Heart left ventricle (tissue), 16 donors: ENCODE measurements at regions not wholly inside any gene's neighbourhood (a gene's known extent, or its start where the extent isn't known, plus 50 kb on each side); places are given as distances from the start of the nearest gene placed in this dataset.

Experiments
- ATAC-seq, 4 donors: fragments of 200-7000 bp; cut with Tn5 transposase; one replicate each; pipeline ENCODE4 v1.9.1; 2020 to 2022; ENCODE audit warnings: moderate library complexity in 4 of 4, mild to moderate bottlenecking in 3 of 4, moderate number of reproducible peaks in 1 of 4
- DNase-seq, 5 donors: peaks; one replicate each; pipeline ENCODE4 v3.0.0-alpha.2; 2020
- H3K27ac ChIP-seq, 12 donors: fragments of 200-600 bp; sonication (generic) in 4 of 12; one replicate each; pipeline versions ENCODE4 v1.5.0 to v1.8.0; 2016 to 2022; ENCODE audit warnings: mild to moderate bottlenecking in 2 of 12
- H3K27me3 ChIP-seq, 9 donors: fragments of 200-600 bp; sonication (generic) in 2 of 9; one replicate each; pipeline versions ENCODE4 v1.5.1 to v1.8.0; 2016 to 2022; ENCODE audit warnings: mild to moderate bottlenecking in 3 of 9
- H3K36me3 ChIP-seq, 9 donors: fragments of 200-600 bp; sonication (generic) in 2 of 9; one replicate each; pipeline versions ENCODE4 v1.5.0 to v1.8.0; 2018 to 2022; ENCODE audit warnings: mild to moderate bottlenecking in 2 of 9
- H3K4me1 ChIP-seq, 12 donors: fragments of 200-600 bp; sonication (generic) in 4 of 12; one replicate each; pipeline versions ENCODE4 v1.5.0 to v1.8.0; 2016 to 2022; ENCODE audit warnings: mild to moderate bottlenecking in 3 of 12
- H3K4me3 ChIP-seq, 12 donors: fragments of 200-600 bp; sonication (generic) in 4 of 12; one replicate each; pipeline versions ENCODE4 v1.5.0 to v1.8.0; 2017 to 2022; ENCODE audit warnings: mild to moderate bottlenecking in 9 of 12, moderate library complexity in 4 of 12
- H3K9me3 ChIP-seq, 12 donors: fragments of 200-600 bp; sonication (generic) in 4 of 12; one replicate each; pipeline versions ENCODE4 v1.5.0 to v1.8.0; 2016 to 2022; ENCODE audit warnings: mild to moderate bottlenecking in 1 of 12
- POLR2A ChIP-seq, 2 donors: fragments of 450-650 bp; IDR thresholded peaks; one replicate each; pipeline ENCODE4 v1.6.1; 2017; ENCODE audit warnings: antibody characterized with exemption in 2 of 2, mild to moderate bottlenecking in 2 of 2, moderate library complexity in 2 of 2
- WGBS, 4 donors: extraction: QIAGEN DNeasy Blood & Tissue Kit in 2 of 4; methylation state at CpG; one replicate each; pipeline versions ENCODE4 v1.1.5 to v1.1.7; 2013 to 2018; 5-methylcytosine and 5-hydroxymethylcytosine counted together
- intact Hi-C, 10 donors: fragments of 100-400 bp; cut with DNase I; formaldehyde crosslinking; loops; one replicate each; pipeline versions ENCODE4 v1.11.1 to v1.14.2; 2022
- TF ChIP-seq, protein P1 (sequence below), 12 donors: fragments of 200-600 bp; sonication (generic) in 4 of 12; IDR thresholded peaks; one replicate each; pipeline versions ENCODE4 v1.5.0 to v1.8.0; 2018 to 2022; ENCODE audit warnings: antibody characterized with exemption in 12 of 12, mild to moderate bottlenecking in 5 of 12
- donor health status: ischemic (EF 13 %, LVEDD 7.1; RV severe dilation, severe dysfunction).
- donor health status: healthy with polysubstance abuse.
- donor health status: DM: no; HTN: yes; CAD: no.
- donor health status: DM: no; HTN: no; CAD: no.
- donor health status: ischemic (EF 25% LVEDD 6.9; RV normal size, moderate dysfunction).
- donor health status: ischemic (EF 25% LVEDD 5.7; RV mildly dilated, moderate dysfunction).
- donor health status: healthy.
- donor health status: DM: yes; HTN: yes; CAD: no.
- donor health status: ischemic (EF 35%, LVEDD 5.7; RV mildly dilated, moderate dysfunction).
- donor health status: nonischemic (EF 11% LVEDD 7.7; RV severe dilation, severe dysfunction).
- donor health status: DM: yes; HTN: yes; CAD: no.
- donor health status: PGD.
- donor health status: ischemic (EF 29% LVEDD 5.4; RV normal size, mild dysfunction).
- donor health status: nonischemic (EF 23%, LVEDD 6.1; RV moderate dilation, normal function).

DNA sequence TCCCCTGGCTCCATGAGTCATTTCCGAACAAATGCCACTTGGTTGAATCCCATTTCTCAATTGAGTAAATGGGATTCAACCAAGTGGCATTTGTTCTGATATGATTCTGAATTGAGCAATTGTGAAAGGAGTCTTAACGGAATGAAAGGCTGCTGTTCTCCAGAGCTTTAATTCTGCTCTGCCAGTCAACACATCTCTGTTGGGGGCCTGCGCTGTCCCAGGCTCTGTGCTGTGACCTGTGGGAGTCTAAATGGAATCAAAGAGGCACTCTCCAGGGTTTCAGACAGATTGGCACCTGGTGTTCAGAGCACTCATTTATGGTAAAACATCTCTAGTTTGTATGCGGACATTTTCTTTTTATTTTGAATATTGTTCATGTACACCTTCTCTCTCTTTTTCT, 126.2 kb downstream of the WSCD1 start:
- Histone ChIP-seq H3K9me3 (no peaks in the 10 kb centered on the region), H3K27me3 (peaks cover 0 to 14% (median 0%) of the 10 kb centered on the region in 9 donors), H3K36me3 (no peaks in the 10 kb centered on the region), H3K27ac (no peak overlapping the region), H3K4me3 (no peak overlapping the region), H3K4me1 (no peaks in the 10 kb centered on the region)
- 83 to 92% (median 88%) methylated on average over 4 of the region's 4 CpGs for WGBS, 4 donors
- ATAC-seq, result no peak
- TF ChIP-seq POLR2A (IDR thresholded peaks at IDR 0.05), result no peak
- TF ChIP-seq, protein P1, sequence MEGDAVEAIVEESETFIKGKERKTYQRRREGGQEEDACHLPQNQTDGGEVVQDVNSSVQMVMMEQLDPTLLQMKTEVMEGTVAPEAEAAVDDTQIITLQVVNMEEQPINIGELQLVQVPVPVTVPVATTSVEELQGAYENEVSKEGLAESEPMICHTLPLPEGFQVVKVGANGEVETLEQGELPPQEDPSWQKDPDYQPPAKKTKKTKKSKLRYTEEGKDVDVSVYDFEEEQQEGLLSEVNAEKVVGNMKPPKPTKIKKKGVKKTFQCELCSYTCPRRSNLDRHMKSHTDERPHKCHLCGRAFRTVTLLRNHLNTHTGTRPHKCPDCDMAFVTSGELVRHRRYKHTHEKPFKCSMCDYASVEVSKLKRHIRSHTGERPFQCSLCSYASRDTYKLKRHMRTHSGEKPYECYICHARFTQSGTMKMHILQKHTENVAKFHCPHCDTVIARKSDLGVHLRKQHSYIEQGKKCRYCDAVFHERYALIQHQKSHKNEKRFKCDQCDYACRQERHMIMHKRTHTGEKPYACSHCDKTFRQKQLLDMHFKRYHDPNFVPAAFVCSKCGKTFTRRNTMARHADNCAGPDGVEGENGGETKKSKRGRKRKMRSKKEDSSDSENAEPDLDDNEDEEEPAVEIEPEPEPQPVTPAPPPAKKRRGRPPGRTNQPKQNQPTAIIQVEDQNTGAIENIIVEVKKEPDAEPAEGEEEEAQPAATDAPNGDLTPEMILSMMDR (IDR thresholded peaks at IDR 0.05), result no peak
- no peak for DNase-seq
- intact Hi-C loops, result loop anchor here in 1 of 10 donors (10.0 kb wide), 1 partner anchor 52 kb away; no protein-coding TSS in a partner anchor

DNA sequence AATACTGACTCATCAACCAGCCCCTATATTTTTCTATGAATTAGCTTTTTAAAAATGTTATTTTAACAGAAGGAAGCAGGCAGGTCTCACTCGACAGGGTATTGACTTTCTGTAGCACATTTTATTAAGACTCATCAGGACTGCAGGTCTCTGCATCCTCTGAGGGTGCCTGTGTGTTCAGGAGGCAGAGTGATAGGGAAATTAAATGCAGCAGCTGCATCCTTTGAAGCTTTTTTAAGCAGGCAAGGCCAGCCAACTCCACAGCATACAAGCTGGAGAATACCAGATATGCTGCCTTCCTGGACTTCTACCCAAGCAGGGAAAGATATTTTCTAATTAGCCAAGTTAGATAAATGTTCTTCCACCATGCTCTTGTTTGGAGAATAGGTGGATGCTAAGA, 124.9 kb downstream of the WSCD1 start:
- ATAC-seq, result no peak
- TF ChIP-seq POLR2A (IDR thresholded peaks at IDR 0.05), result no peak
- TF ChIP-seq, protein P1 (IDR thresholded peaks at IDR 0.05), result no peak
- intact Hi-C loops, result loop anchor here in 1 of 10 donors (10.0 kb wide), 1 partner anchor 50 kb away; no protein-coding TSS in a partner anchor
- Histone ChIP-seq H3K4me3 (no peak overlapping the region), H3K9me3 (no peaks in the 10 kb centered on the region), H3K4me1 (no peaks in the 10 kb centered on the region), H3K36me3 (no peaks in the 10 kb centered on the region), H3K27me3 (peaks cover 0 to 14% (median 0%) of the 10 kb centered on the region in 9 donors), H3K27ac (no peak overlapping the region)
- no peak for DNase-seq
- WGBS, 4 donors, result 31 to 48% (median 41%) methylated on average over 1 of the region's 1 CpG

DNA sequence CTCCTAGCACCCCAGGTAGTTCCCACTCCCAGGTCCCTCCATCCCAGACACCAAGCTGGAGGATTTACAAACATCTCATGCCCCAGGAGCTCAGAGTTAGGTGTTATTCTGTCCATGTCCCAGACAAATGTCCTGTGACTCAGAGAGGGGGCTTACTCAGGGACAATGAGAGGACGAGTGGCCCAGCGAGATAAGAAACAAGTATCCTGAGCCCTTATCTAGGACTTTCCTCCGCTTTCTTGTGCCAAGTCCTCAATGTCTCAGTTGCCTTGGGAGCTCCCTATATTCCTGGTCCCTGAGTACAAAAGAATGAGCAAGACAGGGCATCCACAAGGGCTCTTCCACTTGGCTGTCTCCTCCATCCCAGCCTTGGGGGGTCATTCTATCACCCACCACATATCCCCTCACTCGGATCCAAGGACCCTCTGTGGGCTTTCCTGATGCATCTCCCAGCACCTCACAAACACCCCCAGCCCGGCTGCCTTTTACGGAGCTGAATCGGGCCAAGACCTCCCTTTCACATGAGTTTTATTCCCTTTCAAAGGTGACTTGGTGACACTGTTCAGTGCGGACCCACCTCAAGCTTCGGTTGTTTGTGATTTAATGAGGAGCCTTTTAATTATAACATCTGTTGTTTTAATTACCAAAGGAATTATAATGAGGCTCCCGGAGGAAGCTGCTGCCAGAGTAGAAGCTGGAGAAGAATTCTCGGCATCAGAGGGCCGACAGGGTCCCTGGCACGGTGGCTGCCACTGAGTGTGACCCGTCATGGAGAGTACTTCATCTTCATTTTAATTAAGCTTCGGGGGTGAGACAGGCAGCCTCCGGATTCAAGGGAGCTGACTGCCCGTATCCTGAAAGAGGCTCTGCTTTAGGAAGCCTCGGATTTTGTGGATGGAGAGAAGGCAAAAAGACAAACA, 121.5 kb downstream of the WSCD1 start:
- Histone ChIP-seq H3K9me3 (peaks cover 0 to 2% (median 0%) of the 10 kb centered on the region in 12 donors), H3K4me1 (no peaks in the 10 kb centered on the region), H3K27ac (no peak overlapping the region), H3K4me3 (peak overlapping the region in 1 of 12 donors; percentile 12), H3K36me3 (no peaks in the 10 kb centered on the region), H3K27me3 (peaks cover 0 to 14% (median 0%) of the 10 kb centered on the region in 9 donors)
- DNase-seq (no peak), ATAC-seq (no peak)
- TF ChIP-seq, protein P1 (IDR thresholded peaks at IDR 0.05), result no peak
- no peak for TF ChIP-seq POLR2A (IDR thresholded peaks at IDR 0.05)
- 50 to 63% (median 56%) methylated on average over 18 of the region's 18 CpGs for WGBS, 4 donors
- intact Hi-C loops, result loop anchor here in 1 of 10 donors (10.0 kb wide), 1 partner anchor 47 kb away; no protein-coding TSS in a partner anchor

DNA sequence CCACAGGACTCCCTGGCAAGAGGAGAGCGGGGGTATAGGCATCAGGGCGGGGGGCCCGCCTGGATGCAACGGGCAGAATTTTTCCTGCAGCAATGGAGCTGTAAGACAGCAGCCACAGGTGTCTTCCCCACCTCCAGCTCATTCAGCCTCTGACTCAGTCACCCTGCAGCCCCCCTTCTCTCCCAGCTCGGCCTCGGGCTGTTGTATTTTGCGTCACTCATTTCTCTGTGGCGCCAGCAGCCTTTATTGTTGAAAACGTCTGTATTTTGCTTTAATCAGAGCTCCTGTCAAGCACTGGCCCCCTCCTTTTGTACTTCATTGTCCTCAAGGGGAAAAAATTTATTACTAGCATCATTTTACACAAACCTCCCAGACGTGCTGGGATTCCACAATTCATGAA, 117.7 kb downstream of the WSCD1 start:
- no peaks in the 10 kb centered on the region for H3K36me3 ChIP-seq
- no peak for DNase-seq
- intact Hi-C loops, result loop anchor here in 1 of 10 donors (5.0 kb wide), 1 partner anchor 89 kb away; no protein-coding TSS in a partner anchor
- no peak overlapping the region for H3K4me3 ChIP-seq
- no peak for ATAC-seq
- 55 to 67% (median 61%) methylated on average over 10 of the region's 10 CpGs for WGBS, 4 donors
- TF ChIP-seq, protein P1 (IDR thresholded peaks at IDR 0.05), result no peak
- no peak for TF ChIP-seq POLR2A (IDR thresholded peaks at IDR 0.05)
- peaks cover 0 to 12% (median 0%) of the 10 kb centered on the region in 9 donors for H3K27me3 ChIP-seq
- H3K9me3 ChIP-seq, result peaks cover 0 to 4% (median 0%) of the 10 kb centered on the region in 12 donors
- H3K4me1 ChIP-seq, result no peaks in the 10 kb centered on the region
- H3K27ac ChIP-seq, result no peak overlapping the region
